H9 (cell line): ENCODE measurements at regions not wholly inside any gene's neighbourhood (a gene's known extent, or its start where the extent isn't known, plus 50 kb on each side); places are given as distances from the start of the nearest gene placed in this dataset.

ENCODE experiments used
- DNase-seq: peaks from one replicate; pipeline ENCODE4 v3.0.0-alpha.2; 2017
- H2AFZ ChIP-seq: one replicate; pipeline ENCODE4 v1.6.1; 2013; ENCODE audit warnings: mild to moderate bottlenecking, low read length, control low read depth, moderate library complexity
- H2AK5ac ChIP-seq: 2 replicates; pipeline ENCODE4 v1.6.1; 2013; ENCODE audit warnings: low read length, control low read depth, mixed read lengths; ENCODE audit not compliant: insufficient read length
- H2BK120ac ChIP-seq: one replicate; pipeline ENCODE4 v1.6.1; 2013; ENCODE audit warnings: low read depth, mild to moderate bottlenecking, low read length, control low read depth, inconsistent platforms; ENCODE audit not compliant: poor library complexity, severe bottlenecking
- H2BK12ac ChIP-seq: 2 replicates; pipeline ENCODE4 v1.6.1; 2013; ENCODE audit warnings: low read length, control low read depth, mixed read lengths, low read depth; ENCODE audit not compliant: insufficient read length
- H2BK15ac ChIP-seq: 2 replicates; pipeline ENCODE4 v1.6.1; 2013; ENCODE audit warnings: low read depth, low read length, control low read depth
- H2BK20ac ChIP-seq: one replicate; pipeline ENCODE4 v1.6.1; 2013; ENCODE audit warnings: low read depth, mild to moderate bottlenecking, low read length, control low read depth, inconsistent platforms; ENCODE audit not compliant: poor library complexity, severe bottlenecking
- H2BK5ac ChIP-seq: 2 replicates; pipeline ENCODE4 v1.6.1; 2013; ENCODE audit warnings: low read length, control low read depth, mixed read lengths; ENCODE audit not compliant: insufficient read length
- H3K14ac ChIP-seq: 2 replicates; pipeline ENCODE4 v1.6.1; 2013; ENCODE audit warnings: low read length, control low read depth; ENCODE audit not compliant: insufficient read depth
- H3K18ac ChIP-seq: 2 replicates; pipeline ENCODE4 v1.6.1; 2013; ENCODE audit warnings: low read depth, mild to moderate bottlenecking, mixed read lengths, low read length, control low read depth; ENCODE audit not compliant: insufficient read length
- H3K23ac ChIP-seq: 2 replicates; pipeline ENCODE4 v1.6.1; 2013; ENCODE audit warnings: low read length, control low read depth, mixed read lengths, low read depth; ENCODE audit not compliant: insufficient read length
- H3K23me2 ChIP-seq: 2 replicates; pipeline ENCODE4 v1.6.1; 2013; ENCODE audit warnings: low read depth, mild to moderate bottlenecking, mixed read lengths, low read length, control low read depth; ENCODE audit not compliant: insufficient read length, poor library complexity, severe bottlenecking
- H3K27ac ChIP-seq: 2 replicates; pipeline ENCODE4 v1.5.1; 2013; ENCODE audit warnings: low read length, control low read depth, mixed read lengths, low read depth; ENCODE audit not compliant: insufficient read length
- H3K27me3 ChIP-seq: 2 replicates; pipeline ENCODE4 v1.6.1; 2013; ENCODE audit warnings: low read length, control low read depth, inconsistent platforms; ENCODE audit not compliant: insufficient read depth
- H3K4ac ChIP-seq: 2 replicates; pipeline ENCODE4 v1.6.1; 2013; ENCODE audit warnings: low read depth, mild to moderate bottlenecking, control low read depth, inconsistent platforms, low read length, moderate library complexity
- H3K4me1 ChIP-seq: 2 replicates; pipeline ENCODE4 v1.6.1; 2013; ENCODE audit warnings: low read length, control low read depth, inconsistent platforms; ENCODE audit not compliant: insufficient read depth
- H3K4me2 ChIP-seq: 2 replicates; pipeline ENCODE4 v1.6.1; 2013; ENCODE audit warnings: low read length, control low read depth, mixed read lengths; ENCODE audit not compliant: insufficient read length, insufficient read depth
- H3K56ac ChIP-seq: 2 replicates; pipeline ENCODE4 v1.6.1; 2013; ENCODE audit warnings: low read depth, mild to moderate bottlenecking, mixed read lengths, low read length, control low read depth; ENCODE audit not compliant: insufficient read length
- H3K79me1 ChIP-seq: 2 replicates; pipeline ENCODE4 v1.6.1; 2013; ENCODE audit warnings: low read depth, mild to moderate bottlenecking, moderate library complexity, low read length, control low read depth, inconsistent platforms; ENCODE audit not compliant: insufficient read depth, poor library complexity, severe bottlenecking
- H3K79me2 ChIP-seq: 2 replicates; pipeline ENCODE4 v1.6.1; 2013; ENCODE audit warnings: low read length, control low read depth, inconsistent platforms; ENCODE audit not compliant: insufficient read depth
- H3K9ac ChIP-seq: 2 replicates; pipeline ENCODE4 v1.6.1; 2013; ENCODE audit warnings: low read length, control low read depth, mixed read lengths; ENCODE audit not compliant: insufficient read length; ENCODE audit errors: extremely low read depth
- H3K9me3 ChIP-seq: one replicate; pipeline ENCODE4 v1.6.1; 2013; ENCODE audit warnings: low read depth, low read length, inconsistent platforms; ENCODE audit not compliant: control insufficient read depth
- H3T11ph ChIP-seq: one replicate; pipeline ENCODE4 v1.6.1; 2013; ENCODE audit warnings: mild to moderate bottlenecking, low read length, control low read depth, inconsistent platforms
- H4K20me1 ChIP-seq: one replicate; pipeline ENCODE4 v1.6.1; 2013; ENCODE audit not compliant: control insufficient read depth, insufficient read length, insufficient read depth
- H4K5ac ChIP-seq: 2 replicates; pipeline ENCODE4 v1.6.1; 2013; ENCODE audit warnings: low read depth, mild to moderate bottlenecking, mixed read lengths, low read length, control low read depth; ENCODE audit not compliant: insufficient read length
- H4K8ac ChIP-seq: replicated peaks from 2 replicates; pipeline ENCODE4 v1.6.1; 2013; ENCODE audit warnings: low read length, control low read depth, mixed read lengths, low read depth; ENCODE audit not compliant: insufficient read length
- H4K91ac ChIP-seq: 2 replicates; pipeline ENCODE4 v1.6.1; 2013; ENCODE audit warnings: low read depth, mild to moderate bottlenecking, moderate library complexity, mixed read lengths, low read length, control low read depth; ENCODE audit not compliant: insufficient read length
- H3K27ac Mint-ChIP-seq, 3 experiments: 2 replicates in 2 of 3; 3 replicates in 1 of 3; pipeline ENCODE4 v1.8.0; 2020 to 2021; ENCODE audit warnings: mixed read lengths in 3 of 3, mild to moderate bottlenecking in 1 of 3, moderate library complexity in 1 of 3
- H3K27me3 Mint-ChIP-seq: 2 replicates; pipeline ENCODE4 v1.8.0; 2021; ENCODE audit warnings: low read depth, mild to moderate bottlenecking, moderate library complexity, mixed read lengths
- H3K36me3 Mint-ChIP-seq, 3 experiments: 2 replicates in 2 of 3; 3 replicates in 1 of 3; pipeline ENCODE4 v1.8.0; 2020 to 2021; ENCODE audit warnings: low read depth in 3 of 3, mixed read lengths in 3 of 3; ENCODE audit not compliant: insufficient read depth in 1 of 3
- H3K4me1 Mint-ChIP-seq, 2 experiments: 2 replicates each; pipeline ENCODE4 v1.8.0; 2020; ENCODE audit warnings: mixed read lengths in 2 of 2
- H3K4me3 Mint-ChIP-seq, 2 experiments: 2 replicates in 1 of 2; 3 replicates in 1 of 2; pipeline ENCODE4 v1.8.0; 2020 to 2021; ENCODE audit warnings: mild to moderate bottlenecking in 2 of 2, mixed read lengths in 2 of 2, moderate library complexity in 1 of 2
- H3K9me3 Mint-ChIP-seq, 2 experiments: 2 replicates in 1 of 2; 3 replicates in 1 of 2; pipeline ENCODE4 v1.8.0; 2020; ENCODE audit warnings: mild to moderate bottlenecking in 2 of 2, mixed read lengths in 2 of 2, moderate library complexity in 1 of 2
- WGBS: extraction: QIAGEN DNeasy Blood & Tissue Kit; methylation state at CpG from one replicate; pipeline ENCODE4 v1.1.7; 2013; ENCODE audit warnings: missing lambda C conversion rate, low lambda C conversion rate, mixed read lengths; ENCODE audit not compliant: insufficient read length; ENCODE audit errors: extremely low coverage; 5-methylcytosine and 5-hydroxymethylcytosine counted together
- TF ChIP-seq, protein P1 (sequence below): fragments of 200-600 bp; sonication (generic); conservative IDR thresholded peaks from 3 replicates; pipeline ENCODE4 v1.8.0; 2021; ENCODE audit warnings: antibody characterized with exemption, mild to moderate bottlenecking

DNA sequence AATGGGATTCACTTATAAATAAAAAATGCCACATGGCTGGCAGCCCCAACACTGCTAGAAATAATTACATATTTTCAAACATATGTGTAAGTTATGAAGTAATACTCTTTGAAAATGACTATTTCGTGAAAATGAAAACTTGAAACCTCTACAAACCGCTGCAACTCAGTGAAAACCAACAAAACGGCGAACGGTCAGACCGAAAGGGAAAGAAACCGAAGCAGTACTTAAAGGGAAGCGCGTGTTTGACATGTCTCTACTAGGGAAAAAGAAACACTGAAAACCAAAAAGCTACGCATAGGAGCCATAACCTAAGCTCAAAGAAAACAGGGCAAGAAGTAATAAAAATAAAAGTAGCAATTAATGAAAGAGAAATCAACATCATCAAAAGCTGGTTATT is 121.0 kb upstream of the GGTLC1 start:
- H3K27ac Mint-ChIP-seq, result no peak overlapping the region
- Histone ChIP-seq H3K79me1 (no peaks in the 10 kb centered on the region), H3K18ac (no peak overlapping the region), H3K9ac (no peak overlapping the region), H3K4me1 (no peaks in the 10 kb centered on the region), H2AFZ (no peak overlapping the region), H4K8ac (no peak overlapping the region), H3K14ac (no peak overlapping the region), H3T11ph (no peak overlapping the region), H4K5ac (no peak overlapping the region), H3K9me3 (no peaks in the 10 kb centered on the region), H4K91ac (no peak overlapping the region), H2AK5ac (no peak overlapping the region), H3K27me3 (no peaks in the 10 kb centered on the region), H3K23me2 (no peaks in the 10 kb centered on the region), H2BK5ac (no peak overlapping the region), H4K20me1 (no peaks in the 10 kb centered on the region), H2BK15ac (no peak overlapping the region), H3K4ac (no peak overlapping the region), H3K79me2 (no peaks in the 10 kb centered on the region), H3K4me2 (no peak overlapping the region), H3K56ac (no peak overlapping the region), H3K23ac (no peak overlapping the region), H2BK20ac (no peak overlapping the region), H2BK120ac (no peak overlapping the region), H3K27ac (no peak overlapping the region), H2BK12ac (no peak overlapping the region)
- no peak overlapping the region for H3K4me3 Mint-ChIP-seq
- no peak for DNase-seq
- H3K4me1 Mint-ChIP-seq, result no peaks in the 10 kb centered on the region
- peaks cover 2% of the 10 kb centered on the region; the same call in 1 of the 2 replicates for H3K27me3 Mint-ChIP-seq
- TF ChIP-seq, protein P1, sequence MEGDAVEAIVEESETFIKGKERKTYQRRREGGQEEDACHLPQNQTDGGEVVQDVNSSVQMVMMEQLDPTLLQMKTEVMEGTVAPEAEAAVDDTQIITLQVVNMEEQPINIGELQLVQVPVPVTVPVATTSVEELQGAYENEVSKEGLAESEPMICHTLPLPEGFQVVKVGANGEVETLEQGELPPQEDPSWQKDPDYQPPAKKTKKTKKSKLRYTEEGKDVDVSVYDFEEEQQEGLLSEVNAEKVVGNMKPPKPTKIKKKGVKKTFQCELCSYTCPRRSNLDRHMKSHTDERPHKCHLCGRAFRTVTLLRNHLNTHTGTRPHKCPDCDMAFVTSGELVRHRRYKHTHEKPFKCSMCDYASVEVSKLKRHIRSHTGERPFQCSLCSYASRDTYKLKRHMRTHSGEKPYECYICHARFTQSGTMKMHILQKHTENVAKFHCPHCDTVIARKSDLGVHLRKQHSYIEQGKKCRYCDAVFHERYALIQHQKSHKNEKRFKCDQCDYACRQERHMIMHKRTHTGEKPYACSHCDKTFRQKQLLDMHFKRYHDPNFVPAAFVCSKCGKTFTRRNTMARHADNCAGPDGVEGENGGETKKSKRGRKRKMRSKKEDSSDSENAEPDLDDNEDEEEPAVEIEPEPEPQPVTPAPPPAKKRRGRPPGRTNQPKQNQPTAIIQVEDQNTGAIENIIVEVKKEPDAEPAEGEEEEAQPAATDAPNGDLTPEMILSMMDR, result no peak
- no CpG with 5 or more reads among the region's 10 CpGs for WGBS
- no peaks in the 10 kb centered on the region for H3K9me3 Mint-ChIP-seq
- H3K36me3 Mint-ChIP-seq, result no peaks in the 10 kb centered on the region
